ENCODE measurements at regions not wholly inside any gene's neighbourhood (a gene's known extent, or its start where the extent isn't known, plus 50 kb on each side); places are given as distances from the start of the nearest gene placed in this dataset.

DNA sequence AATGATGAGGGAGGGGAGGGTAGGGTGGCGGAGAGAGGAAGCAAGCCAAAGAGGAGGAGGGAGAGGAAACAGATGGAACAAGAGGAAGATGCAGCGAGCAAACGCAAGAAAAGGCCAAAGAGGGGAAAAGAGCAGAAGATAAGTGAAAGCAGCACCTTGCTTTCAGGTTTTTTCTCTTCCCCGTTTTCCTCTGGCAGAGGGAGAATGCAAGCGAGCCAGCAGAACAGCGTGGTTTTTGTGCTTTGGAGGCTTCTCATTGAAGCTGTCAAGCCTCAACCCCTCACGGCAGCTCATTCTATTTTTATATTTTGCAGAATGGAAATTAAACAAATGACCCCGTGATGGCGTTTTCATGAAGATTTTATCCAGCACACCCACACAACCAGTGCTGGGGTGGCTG lies 67.1 kb upstream of the GRAMD1B start (continued):
- TF ChIP-seq, protein P1, sequence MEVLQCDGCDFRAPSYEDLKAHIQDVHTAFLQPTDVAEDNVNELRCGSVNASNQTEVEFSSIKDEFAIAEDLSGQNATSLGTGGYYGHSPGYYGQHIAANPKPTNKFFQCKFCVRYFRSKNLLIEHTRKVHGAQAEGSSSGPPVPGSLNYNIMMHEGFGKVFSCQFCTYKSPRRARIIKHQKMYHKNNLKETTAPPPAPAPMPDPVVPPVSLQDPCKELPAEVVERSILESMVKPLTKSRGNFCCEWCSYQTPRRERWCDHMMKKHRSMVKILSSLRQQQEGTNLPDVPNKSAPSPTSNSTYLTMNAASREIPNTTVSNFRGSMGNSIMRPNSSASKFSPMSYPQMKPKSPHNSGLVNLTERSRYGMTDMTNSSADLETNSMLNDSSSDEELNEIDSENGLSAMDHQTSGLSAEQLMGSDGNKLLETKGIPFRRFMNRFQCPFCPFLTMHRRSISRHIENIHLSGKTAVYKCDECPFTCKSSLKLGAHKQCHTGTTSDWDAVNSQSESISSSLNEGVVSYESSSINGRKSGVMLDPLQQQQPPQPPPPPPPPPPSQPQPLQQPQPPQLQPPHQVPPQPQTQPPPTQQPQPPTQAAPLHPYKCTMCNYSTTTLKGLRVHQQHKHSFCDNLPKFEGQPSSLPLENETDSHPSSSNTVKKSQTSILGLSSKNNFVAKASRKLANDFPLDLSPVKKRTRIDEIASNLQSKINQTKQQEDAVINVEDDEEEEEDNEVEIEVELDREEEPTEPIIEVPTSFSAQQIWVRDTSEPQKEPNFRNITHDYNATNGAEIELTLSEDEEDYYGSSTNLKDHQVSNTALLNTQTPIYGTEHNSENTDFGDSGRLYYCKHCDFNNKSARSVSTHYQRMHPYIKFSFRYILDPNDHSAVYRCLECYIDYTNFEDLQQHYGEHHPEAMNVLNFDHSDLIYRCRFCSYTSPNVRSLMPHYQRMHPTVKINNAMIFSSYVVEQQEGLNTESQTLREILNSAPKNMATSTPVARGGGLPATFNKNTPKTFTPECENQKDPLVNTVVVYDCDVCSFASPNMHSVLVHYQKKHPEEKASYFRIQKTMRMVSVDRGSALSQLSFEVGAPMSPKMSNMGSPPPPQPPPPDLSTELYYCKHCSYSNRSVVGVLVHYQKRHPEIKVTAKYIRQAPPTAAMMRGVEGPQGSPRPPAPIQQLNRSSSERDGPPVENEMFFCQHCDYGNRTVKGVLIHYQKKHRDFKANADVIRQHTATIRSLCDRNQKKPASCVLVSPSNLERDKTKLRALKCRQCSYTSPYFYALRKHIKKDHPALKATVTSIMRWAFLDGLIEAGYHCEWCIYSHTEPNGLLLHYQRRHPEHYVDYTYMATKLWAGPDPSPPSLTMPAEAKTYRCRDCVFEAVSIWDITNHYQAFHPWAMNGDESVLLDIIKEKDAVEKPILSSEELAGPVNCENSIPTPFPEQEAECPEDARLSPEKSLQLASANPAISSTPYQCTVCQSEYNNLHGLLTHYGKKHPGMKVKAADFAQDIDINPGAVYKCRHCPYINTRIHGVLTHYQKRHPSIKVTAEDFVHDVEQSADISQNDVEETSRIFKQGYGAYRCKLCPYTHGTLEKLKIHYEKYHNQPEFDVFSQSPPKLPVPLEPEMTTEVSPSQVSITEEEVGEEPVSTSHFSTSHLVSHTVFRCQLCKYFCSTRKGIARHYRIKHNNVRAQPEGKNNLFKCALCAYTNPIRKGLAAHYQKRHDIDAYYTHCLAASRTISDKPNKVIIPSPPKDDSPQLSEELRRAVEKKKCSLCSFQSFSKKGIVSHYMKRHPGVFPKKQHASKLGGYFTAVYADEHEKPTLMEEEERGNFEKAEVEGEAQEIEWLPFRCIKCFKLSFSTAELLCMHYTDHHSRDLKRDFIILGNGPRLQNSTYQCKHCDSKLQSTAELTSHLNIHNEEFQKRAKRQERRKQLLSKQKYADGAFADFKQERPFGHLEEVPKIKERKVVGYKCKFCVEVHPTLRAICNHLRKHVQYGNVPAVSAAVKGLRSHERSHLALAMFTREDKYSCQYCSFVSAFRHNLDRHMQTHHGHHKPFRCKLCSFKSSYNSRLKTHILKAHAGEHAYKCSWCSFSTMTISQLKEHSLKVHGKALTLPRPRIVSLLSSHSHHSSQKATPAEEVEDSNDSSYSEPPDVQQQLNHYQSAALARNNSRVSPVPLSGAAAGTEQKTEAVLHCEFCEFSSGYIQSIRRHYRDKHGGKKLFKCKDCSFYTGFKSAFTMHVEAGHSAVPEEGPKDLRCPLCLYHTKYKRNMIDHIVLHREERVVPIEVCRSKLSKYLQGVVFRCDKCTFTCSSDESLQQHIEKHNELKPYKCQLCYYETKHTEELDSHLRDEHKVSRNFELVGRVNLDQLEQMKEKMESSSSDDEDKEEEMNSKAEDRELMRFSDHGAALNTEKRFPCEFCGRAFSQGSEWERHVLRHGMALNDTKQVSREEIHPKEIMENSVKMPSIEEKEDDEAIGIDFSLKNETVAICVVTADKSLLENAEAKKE (CRISPR knock-in tag; IDR thresholded peaks at IDR 0.05), result no peak
- TF ChIP-seq, protein P2, sequence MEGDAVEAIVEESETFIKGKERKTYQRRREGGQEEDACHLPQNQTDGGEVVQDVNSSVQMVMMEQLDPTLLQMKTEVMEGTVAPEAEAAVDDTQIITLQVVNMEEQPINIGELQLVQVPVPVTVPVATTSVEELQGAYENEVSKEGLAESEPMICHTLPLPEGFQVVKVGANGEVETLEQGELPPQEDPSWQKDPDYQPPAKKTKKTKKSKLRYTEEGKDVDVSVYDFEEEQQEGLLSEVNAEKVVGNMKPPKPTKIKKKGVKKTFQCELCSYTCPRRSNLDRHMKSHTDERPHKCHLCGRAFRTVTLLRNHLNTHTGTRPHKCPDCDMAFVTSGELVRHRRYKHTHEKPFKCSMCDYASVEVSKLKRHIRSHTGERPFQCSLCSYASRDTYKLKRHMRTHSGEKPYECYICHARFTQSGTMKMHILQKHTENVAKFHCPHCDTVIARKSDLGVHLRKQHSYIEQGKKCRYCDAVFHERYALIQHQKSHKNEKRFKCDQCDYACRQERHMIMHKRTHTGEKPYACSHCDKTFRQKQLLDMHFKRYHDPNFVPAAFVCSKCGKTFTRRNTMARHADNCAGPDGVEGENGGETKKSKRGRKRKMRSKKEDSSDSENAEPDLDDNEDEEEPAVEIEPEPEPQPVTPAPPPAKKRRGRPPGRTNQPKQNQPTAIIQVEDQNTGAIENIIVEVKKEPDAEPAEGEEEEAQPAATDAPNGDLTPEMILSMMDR (conservative IDR thresholded peaks at IDR 0.05; ENCODE audit: low read depth in 2 of 2), result no peak
- TF ChIP-seq NANOG (IDR thresholded peaks at IDR 0.05; ENCODE audit: borderline replicate concordance), result no peak

DNA sequence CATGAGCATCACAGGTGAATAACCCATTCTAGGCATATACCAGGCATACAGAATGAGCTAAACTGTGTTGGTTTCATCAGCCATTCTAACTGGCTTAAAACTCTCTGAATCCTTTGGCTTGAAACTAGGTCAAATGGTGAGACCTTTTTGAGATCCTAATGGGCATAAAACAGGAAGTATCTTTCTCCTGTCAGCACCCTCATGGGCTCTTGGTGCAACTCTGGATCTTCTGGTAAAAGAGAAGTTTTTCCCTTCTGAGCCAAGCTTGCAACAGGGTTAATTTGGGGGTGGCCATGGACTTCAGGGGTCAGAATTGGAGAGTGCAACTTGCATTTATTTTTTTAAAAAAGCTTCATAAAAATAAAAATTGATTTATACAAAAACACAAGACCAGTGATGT lies 67.9 kb upstream of the GRAMD1B start:
- Histone ChIP-seq H3K79me2 (replicated peaks; ENCODE audit: insufficient read depth) (no peaks in the 10 kb centered on the region), H2AFZ (no peak overlapping the region), H3K4me1 (ENCODE audit: insufficient read depth) (peaks cover 14% of the 10 kb centered on the region), H3K27me3 (ENCODE audit: insufficient read depth) (peaks cover 52% of the 10 kb centered on the region), H3K4me3 (no peak overlapping the region), H3K9me2 (ENCODE audit: insufficient read depth) (no peaks in the 10 kb centered on the region), H3K27ac (ENCODE audit: low read depth) (no peak overlapping the region), H3F3A (replicated peaks; ENCODE audit: low read depth) (no peaks in the 10 kb centered on the region), H4K20me1 (replicated peaks; ENCODE audit: insufficient read depth) (no peaks in the 10 kb centered on the region), H3K36me3 (ENCODE audit: insufficient read depth) (no peaks in the 10 kb centered on the region), H3K4me2 (no peak overlapping the region)
- H3K27ac Mint-ChIP-seq, result no peak overlapping the region
- no peak for DNase-seq (ENCODE audit: low spot score)
- peaks cover 18% of the 10 kb centered on the region; the same call in 2 of the 3 replicates for H3K4me1 Mint-ChIP-seq
- H3K36me3 Mint-ChIP-seq (ENCODE audit: low read depth), result no peaks in the 10 kb centered on the region
- no peaks in the 10 kb centered on the region; the same call in 2 of the 3 replicates for H3K9me3 Mint-ChIP-seq
- H3K4me3 Mint-ChIP-seq, result no peak overlapping the region
- no peak for ATAC-seq
- H3K27me3 Mint-ChIP-seq (ENCODE audit: insufficient read depth, low read depth, poor library complexity), result peaks cover 43% of the 10 kb centered on the region
- TF ChIP-seq NANOG (IDR thresholded peaks at IDR 0.05; ENCODE audit: borderline replicate concordance), result no peak
- TF ChIP-seq, protein P3, sequence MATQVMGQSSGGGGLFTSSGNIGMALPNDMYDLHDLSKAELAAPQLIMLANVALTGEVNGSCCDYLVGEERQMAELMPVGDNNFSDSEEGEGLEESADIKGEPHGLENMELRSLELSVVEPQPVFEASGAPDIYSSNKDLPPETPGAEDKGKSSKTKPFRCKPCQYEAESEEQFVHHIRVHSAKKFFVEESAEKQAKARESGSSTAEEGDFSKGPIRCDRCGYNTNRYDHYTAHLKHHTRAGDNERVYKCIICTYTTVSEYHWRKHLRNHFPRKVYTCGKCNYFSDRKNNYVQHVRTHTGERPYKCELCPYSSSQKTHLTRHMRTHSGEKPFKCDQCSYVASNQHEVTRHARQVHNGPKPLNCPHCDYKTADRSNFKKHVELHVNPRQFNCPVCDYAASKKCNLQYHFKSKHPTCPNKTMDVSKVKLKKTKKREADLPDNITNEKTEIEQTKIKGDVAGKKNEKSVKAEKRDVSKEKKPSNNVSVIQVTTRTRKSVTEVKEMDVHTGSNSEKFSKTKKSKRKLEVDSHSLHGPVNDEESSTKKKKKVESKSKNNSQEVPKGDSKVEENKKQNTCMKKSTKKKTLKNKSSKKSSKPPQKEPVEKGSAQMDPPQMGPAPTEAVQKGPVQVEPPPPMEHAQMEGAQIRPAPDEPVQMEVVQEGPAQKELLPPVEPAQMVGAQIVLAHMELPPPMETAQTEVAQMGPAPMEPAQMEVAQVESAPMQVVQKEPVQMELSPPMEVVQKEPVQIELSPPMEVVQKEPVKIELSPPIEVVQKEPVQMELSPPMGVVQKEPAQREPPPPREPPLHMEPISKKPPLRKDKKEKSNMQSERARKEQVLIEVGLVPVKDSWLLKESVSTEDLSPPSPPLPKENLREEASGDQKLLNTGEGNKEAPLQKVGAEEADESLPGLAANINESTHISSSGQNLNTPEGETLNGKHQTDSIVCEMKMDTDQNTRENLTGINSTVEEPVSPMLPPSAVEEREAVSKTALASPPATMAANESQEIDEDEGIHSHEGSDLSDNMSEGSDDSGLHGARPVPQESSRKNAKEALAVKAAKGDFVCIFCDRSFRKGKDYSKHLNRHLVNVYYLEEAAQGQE (IDR thresholded peaks at IDR 0.05; ENCODE audit: unreplicated experiment), result no peak
- no peak for TF ChIP-seq ZNF114 (CRISPR knock-in tag; IDR thresholded peaks at IDR 0.05)
- no peak for TF ChIP-seq CREB1 (CRISPR knock-in tag; IDR thresholded peaks at IDR 0.05; ENCODE audit: low read depth)
- TF ChIP-seq, protein P2 (conservative IDR thresholded peaks at IDR 0.05; ENCODE audit: low read depth in 2 of 2), result no peak
- TF ChIP-seq EZH2phosphoT487 (IDR thresholded peaks at IDR 0.05; ENCODE audit: unreplicated experiment), result no peak
- TF ChIP-seq STAT1 (IDR thresholded peaks at IDR 0.05; ENCODE audit: unreplicated experiment), result no peak
